IMR-90 (cell line): ENCODE measurements at regions not wholly inside any gene's neighbourhood (a gene's known extent, or its start where the extent isn't known, plus 50 kb on each side); places are given as distances from the start of the nearest gene placed in this dataset.

ENCODE experiments used
- ATAC-seq: fragments of 200-7000 bp; cut with Tn5 transposase; 2 replicates; pipeline ENCODE4 v1.9.1; 2020; ENCODE audit warnings: low read depth, mild to moderate bottlenecking, moderate library complexity
- BruUV-seq: library from RNA; stranded (reverse); fragments of 400-500 nt; replicated peaks from 2 replicates; lab custom pipeline; 2021; lab: Mats Ljungman, UMichigan
- CTCF ChIA-PET: fragments of 300-600 bp; formaldehyde crosslinking; extraction: SDS; loops from one replicate; lab custom pipeline; 2021; ENCODE audit warnings: antibody characterized with exemption; lab: Yijun Ruan, JAX
- POLR2A ChIA-PET: fragments of 300-600 bp; sonication (Branson Sonifier 250); formaldehyde crosslinking; loops from one replicate; lab custom pipeline; 2022; ENCODE audit warnings: antibody characterized with exemption; ENCODE audit not compliant: unreplicated experiment; lab: Charles Lee
- DNase-seq: peaks from one replicate; pipeline ENCODE4 v3.0.0; 2013
- H2AFZ ChIP-seq: replicated peaks from 2 replicates; pipeline ENCODE3; 2013; ENCODE audit warnings: low read length, mild to moderate bottlenecking; ENCODE audit not compliant: poor library complexity
- H2AK5ac ChIP-seq: 2 replicates; pipeline ENCODE4 v1.6.1; 2013; ENCODE audit warnings: low read depth, low read length, inconsistent platforms
- H2AK9ac ChIP-seq: replicated peaks from 2 replicates; pipeline ENCODE3; 2013; ENCODE audit warnings: mild to moderate bottlenecking, low read depth, low read length, moderate library complexity; ENCODE audit not compliant: poor library complexity
- H2BK120ac ChIP-seq: 2 replicates; pipeline ENCODE4 v1.6.1; 2013; ENCODE audit warnings: low read depth, low read length, inconsistent platforms
- H2BK15ac ChIP-seq: 3 replicates; pipeline ENCODE4 v1.6.1; 2013; ENCODE audit warnings: low read depth, low read length, inconsistent platforms
- H2BK20ac ChIP-seq: 2 replicates; pipeline ENCODE4 v1.6.1; 2013; ENCODE audit warnings: low read depth, mild to moderate bottlenecking, inconsistent platforms, low read length, moderate library complexity
- H2BK5ac ChIP-seq: 2 replicates; pipeline ENCODE4 v1.6.1; 2013; ENCODE audit warnings: mild to moderate bottlenecking, low read depth, low read length, inconsistent platforms; ENCODE audit not compliant: poor library complexity, severe bottlenecking
- H3K14ac ChIP-seq: replicated peaks from 2 replicates; pipeline ENCODE4 v1.6.1; 2013; ENCODE audit warnings: low read depth, low read length, inconsistent platforms
- H3K18ac ChIP-seq: 2 replicates; pipeline ENCODE4 v1.6.1; 2013; ENCODE audit warnings: low read depth, low read length, control low read depth
- H3K23ac ChIP-seq: 2 replicates; pipeline ENCODE4 v1.6.1; 2013; ENCODE audit warnings: low read depth, low read length, inconsistent platforms
- H3K27ac ChIP-seq: 2 replicates; pipeline ENCODE4 v1.5.1; 2013; ENCODE audit warnings: mild to moderate bottlenecking, control low read depth, low read length; ENCODE audit not compliant: insufficient read depth
- H3K27me3 ChIP-seq: 2 replicates; pipeline ENCODE4 v1.6.1; 2013; ENCODE audit warnings: low read length; ENCODE audit not compliant: control insufficient read depth, insufficient read depth
- H3K36me3 ChIP-seq: 2 replicates; pipeline ENCODE4 v1.6.1; 2013; ENCODE audit warnings: low read length, mixed read lengths; ENCODE audit not compliant: control insufficient read depth, insufficient read depth
- H3K4ac ChIP-seq: 2 replicates; pipeline ENCODE4 v1.6.1; 2013; ENCODE audit warnings: low read depth, low read length, inconsistent platforms
- H3K4me1 ChIP-seq: 2 replicates; pipeline ENCODE4 v1.6.1; 2013; ENCODE audit warnings: low read length, mixed read lengths; ENCODE audit not compliant: control insufficient read depth, insufficient read depth
- H3K4me2 ChIP-seq: 2 replicates; pipeline ENCODE4 v1.6.1; 2013; ENCODE audit warnings: low read depth, mild to moderate bottlenecking, control low read depth, low read length, moderate library complexity
- H3K4me3 ChIP-seq: 2 replicates; pipeline ENCODE4 v1.5.1; 2013; ENCODE audit warnings: low read depth, mild to moderate bottlenecking, control low read depth, low read length, moderate library complexity; ENCODE audit not compliant: insufficient read depth
- H3K56ac ChIP-seq: 2 replicates; pipeline ENCODE4 v1.6.1; 2013; ENCODE audit warnings: low read length, inconsistent platforms; ENCODE audit not compliant: insufficient read depth; ENCODE audit errors: extremely low read depth
- H3K79me1 ChIP-seq, 2 experiments: 2 replicates each; pipeline ENCODE4 v1.6.1; 2013; ENCODE audit warnings: low read length in 2 of 2, inconsistent platforms in 1 of 2, low read depth in 1 of 2
- H3K9ac ChIP-seq: 2 replicates; pipeline ENCODE4 v1.6.1; 2013; ENCODE audit warnings: low read depth, low read length, control low read depth
- H3K9me1 ChIP-seq: 2 replicates; pipeline ENCODE4 v1.6.1; 2013; ENCODE audit warnings: low read length, inconsistent platforms; ENCODE audit not compliant: insufficient read depth
- H3K9me3 ChIP-seq: 2 replicates; pipeline ENCODE4 v1.6.1; 2013; ENCODE audit warnings: low read length; ENCODE audit not compliant: control insufficient read depth, insufficient read depth
- H4K20me1 ChIP-seq: 2 replicates; pipeline ENCODE4 v1.6.1; 2013; ENCODE audit warnings: low read length, inconsistent platforms; ENCODE audit not compliant: insufficient read depth
- H4K5ac ChIP-seq: 2 replicates; pipeline ENCODE4 v1.6.1; 2013; ENCODE audit warnings: mild to moderate bottlenecking, low read depth, low read length, control low read depth
- H4K8ac ChIP-seq, 2 experiments: 2 replicates each; pipeline ENCODE4 v1.6.1; 2013; ENCODE audit warnings: low read depth in 2 of 2, low read length in 2 of 2, control low read depth in 1 of 2, inconsistent platforms in 1 of 2
- H4K91ac ChIP-seq: 2 replicates; pipeline ENCODE4 v1.6.1; 2013; ENCODE audit warnings: low read depth, low read length, inconsistent platforms; ENCODE audit not compliant: insufficient read depth
- MAFK ChIP-seq: IDR thresholded peaks from 2 replicates; pipeline ENCODE4 v1.6.1; 2012; ENCODE audit warnings: low read depth, low read length, improper control_type of control experiment
- RAD21 ChIP-seq: IDR thresholded peaks from 2 replicates; pipeline ENCODE4 v1.6.1; 2012; ENCODE audit warnings: low read length, improper control_type of control experiment
- WGBS, 2 experiments: methylation state at CpG; one replicate each; pipeline versions ENCODE4 v1.1.5 to v1.1.7; 2013; ENCODE audit warnings: missing lambda C conversion rate in 2 of 2; ENCODE audit not compliant: insufficient read length in 1 of 2; ENCODE audit errors: extremely low coverage in 2 of 2; 5-methylcytosine and 5-hydroxymethylcytosine counted together
- dilution Hi-C: fragments of 300-500 bp; cut with HindIII; formaldehyde crosslinking; loops from one replicate; pipeline ENCODE4 v1.14.3; 2018; ENCODE audit warnings: low sequenced_read_pairs; ENCODE audit not compliant: unreplicated experiment
- in situ Hi-C: fragments of 300-500 bp; cut with MboI; formaldehyde crosslinking; loops from 3 replicates; pipeline ENCODE4 v1.14.3; 2019; ENCODE audit warnings: low sequenced_read_pairs, inconsistent platforms, mixed read lengths
- intact Hi-C: fragments of 100-400 bp; cut with micrococcal nuclease; formaldehyde crosslinking; loops from 2 replicates; pipeline ENCODE4 v1.10.0; 2022

GRCh38 chr13:111599791-111600190 lies 279.3 kb downstream of the TEX29 start:
- no peak overlapping the region for H2BK120ac ChIP-seq
- no peak overlapping the region for H3K18ac ChIP-seq
- no peaks in the 10 kb centered on the region for H3K4me1 ChIP-seq
- H3K9ac ChIP-seq = no peak overlapping the region
- H4K8ac ChIP-seq = no peak overlapping the region
- no peaks in the 10 kb centered on the region for H3K79me1 ChIP-seq
- 83% methylated on average over 1 of the region's 9 CpGs; no CpG with 5 or more reads in 1 of the 2 experiments for WGBS, 2 experiments
- no peak overlapping the region for H2BK5ac ChIP-seq
- no peak overlapping the region for H4K5ac ChIP-seq
- no peak overlapping the region for H3K4me2 ChIP-seq
- H3K27me3 ChIP-seq = no peaks in the 10 kb centered on the region
- no peak for DNase-seq
- TF ChIP-seq MAFK = no peak
- no peak for TF ChIP-seq RAD21
- H4K20me1 ChIP-seq = no peaks in the 10 kb centered on the region
- H2BK15ac ChIP-seq = no peak overlapping the region
- in situ Hi-C loops (no loop called here), intact Hi-C loops (no loop called here), dilution Hi-C loops (no loop called here)
- H3K56ac ChIP-seq = no peak overlapping the region
- H2AK9ac ChIP-seq = no peak overlapping the region
- POLR2A ChIA-PET = no interaction called here
- H4K91ac ChIP-seq = no peak overlapping the region
- no peak overlapping the region for H3K27ac ChIP-seq
- no peak overlapping the region for H2AFZ ChIP-seq
- no peak overlapping the region for H2BK20ac ChIP-seq
- H3K14ac ChIP-seq = no peak overlapping the region
- no peak overlapping the region for H3K4me3 ChIP-seq
- no peak for ATAC-seq
- peaks cover 52% of the 10 kb centered on the region for H3K9me3 ChIP-seq
- CTCF ChIA-PET = no interaction called here
- H3K4ac ChIP-seq = no peak overlapping the region
- no peak overlapping the region for H2AK5ac ChIP-seq
- no peak overlapping the region for H3K23ac ChIP-seq
- no peaks in the 10 kb centered on the region for H3K36me3 ChIP-seq
- no TSS peak for BruUV-seq
- no peaks in the 10 kb centered on the region for H3K9me1 ChIP-seq
